ENCODE measurements at regions not wholly inside any gene's neighbourhood (a gene's known extent, or its start where the extent isn't known, plus 50 kb on each side); places are given as distances from the start of the nearest gene placed in this dataset.
"Not testable (repeated sequence)": the region's sequence is repeated elsewhere in the genome, so short reads cannot be mapped to it uniquely, and the experiment has no call there.

DNA sequence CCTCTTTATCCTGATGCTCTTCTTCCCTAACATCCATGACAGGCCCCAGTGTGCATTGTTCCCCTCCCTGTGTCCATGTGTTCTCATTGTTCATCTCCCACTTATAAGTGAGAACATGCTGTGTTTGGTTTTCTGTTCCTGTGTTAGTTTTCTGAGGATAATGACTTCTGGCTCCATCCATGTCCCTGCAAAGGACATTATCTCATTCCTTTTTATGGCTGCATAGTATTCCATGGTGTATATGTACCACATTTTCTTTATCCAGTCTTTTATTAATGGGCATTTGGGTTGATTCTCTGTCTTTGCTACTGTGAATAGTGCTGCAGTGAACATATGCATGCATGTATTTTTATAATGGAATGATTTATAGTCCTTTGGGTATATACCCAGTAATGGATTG, 78.7 kb upstream of the EXOC2 start:
- not testable (repeated sequence) for TF ChIP-seq POLR2A (IDR thresholded peaks at IDR 0.05)
- TF ChIP-seq, protein P1, sequence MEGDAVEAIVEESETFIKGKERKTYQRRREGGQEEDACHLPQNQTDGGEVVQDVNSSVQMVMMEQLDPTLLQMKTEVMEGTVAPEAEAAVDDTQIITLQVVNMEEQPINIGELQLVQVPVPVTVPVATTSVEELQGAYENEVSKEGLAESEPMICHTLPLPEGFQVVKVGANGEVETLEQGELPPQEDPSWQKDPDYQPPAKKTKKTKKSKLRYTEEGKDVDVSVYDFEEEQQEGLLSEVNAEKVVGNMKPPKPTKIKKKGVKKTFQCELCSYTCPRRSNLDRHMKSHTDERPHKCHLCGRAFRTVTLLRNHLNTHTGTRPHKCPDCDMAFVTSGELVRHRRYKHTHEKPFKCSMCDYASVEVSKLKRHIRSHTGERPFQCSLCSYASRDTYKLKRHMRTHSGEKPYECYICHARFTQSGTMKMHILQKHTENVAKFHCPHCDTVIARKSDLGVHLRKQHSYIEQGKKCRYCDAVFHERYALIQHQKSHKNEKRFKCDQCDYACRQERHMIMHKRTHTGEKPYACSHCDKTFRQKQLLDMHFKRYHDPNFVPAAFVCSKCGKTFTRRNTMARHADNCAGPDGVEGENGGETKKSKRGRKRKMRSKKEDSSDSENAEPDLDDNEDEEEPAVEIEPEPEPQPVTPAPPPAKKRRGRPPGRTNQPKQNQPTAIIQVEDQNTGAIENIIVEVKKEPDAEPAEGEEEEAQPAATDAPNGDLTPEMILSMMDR (IDR thresholded peaks at IDR 0.05) = not testable (repeated sequence)

Measured in esophagus squamous epithelium (tissue), 4 donors.